ENCODE measurements at regions not wholly inside any gene's neighbourhood (a gene's known extent, or its start where the extent isn't known, plus 50 kb on each side); places are given as distances from the start of the nearest gene placed in this dataset.

- TF ChIP-seq CTCF (IDR thresholded peaks at IDR 0.05; ENCODE audit: insufficient read depth, low read length, poor library complexity, severe bottlenecking) (no peak), EZH2phosphoT487 (conservative IDR thresholded peaks at IDR 0.05; ENCODE audit: low read length) (no peak)
These were observed 99.1 kb downstream of the C7orf25 start for GRCh38 chr7:42812779-42813178.

Measured in SU-DHL-6 (cell line).